Lower leg skin (tissue), 4 donors: ENCODE measurements at regions not wholly inside any gene's neighbourhood (a gene's known extent, or its start where the extent isn't known, plus 50 kb on each side); places are given as distances from the start of the nearest gene placed in this dataset.

Experiments
- DNase-seq, 2 donors: peaks; one replicate each; pipeline ENCODE4 v3.0.0-alpha.2; 2019; ENCODE audit warnings: low spot score in 2 of 2
- H3K4me3 ChIP-seq: fragments of 200-600 bp; sonication (generic); 2 replicates; pipeline ENCODE4 v1.5.1; 2017; ENCODE audit warnings: mild to moderate bottlenecking, low read depth; ENCODE audit not compliant: poor library complexity, severe bottlenecking
- POLR2A ChIP-seq, 2 donors: fragments of 450-650 bp; IDR thresholded peaks; one replicate each; pipeline ENCODE4 v1.6.1; 2016 to 2017; ENCODE audit warnings: antibody characterized with exemption in 2 of 2, mild to moderate bottlenecking in 1 of 2, moderate library complexity in 1 of 2
- WGBS, 2 donors: methylation state at CpG; one replicate each; pipeline ENCODE4 v1.1.5; 2018; 5-methylcytosine and 5-hydroxymethylcytosine counted together
- intact Hi-C: fragments of 100-400 bp; cut with DNase I; formaldehyde crosslinking; loops from one replicate; pipeline ENCODE4 v1.15.0; 2023; ENCODE audit warnings: low total_unique reads
- TF ChIP-seq, protein P1 (sequence below), 3 donors: fragments of 450-650 bp; IDR thresholded peaks; one replicate each; pipeline ENCODE4 v1.5.1; 2016; ENCODE audit warnings: antibody characterized with exemption in 3 of 3, mild to moderate bottlenecking in 3 of 3, moderate library complexity in 2 of 3

DNA sequence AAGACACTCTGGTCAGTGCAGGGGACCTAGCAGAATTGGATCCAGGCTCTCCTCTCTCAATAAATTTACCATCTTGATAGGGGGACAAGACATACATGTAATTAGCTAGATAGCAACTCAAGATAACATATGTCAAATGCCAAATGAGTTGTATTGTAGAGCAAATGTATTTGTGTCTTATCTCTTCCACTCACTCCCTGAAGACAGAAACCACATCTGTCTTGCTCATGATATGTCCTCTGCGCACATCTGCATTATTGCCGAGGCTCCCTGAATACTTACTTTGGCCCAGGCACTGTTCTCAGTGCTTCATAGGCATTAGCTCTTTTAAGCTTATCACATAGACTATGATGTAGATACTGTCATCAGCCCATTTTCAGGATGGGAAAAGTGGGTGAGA lies 122.9 kb upstream of the GATA6 start:
- 83 to 93% methylated on average over 2 of the region's 2 CpGs for WGBS, 2 donors
- TF ChIP-seq POLR2A (IDR thresholded peaks at IDR 0.05) = no peak
- TF ChIP-seq, protein P1, sequence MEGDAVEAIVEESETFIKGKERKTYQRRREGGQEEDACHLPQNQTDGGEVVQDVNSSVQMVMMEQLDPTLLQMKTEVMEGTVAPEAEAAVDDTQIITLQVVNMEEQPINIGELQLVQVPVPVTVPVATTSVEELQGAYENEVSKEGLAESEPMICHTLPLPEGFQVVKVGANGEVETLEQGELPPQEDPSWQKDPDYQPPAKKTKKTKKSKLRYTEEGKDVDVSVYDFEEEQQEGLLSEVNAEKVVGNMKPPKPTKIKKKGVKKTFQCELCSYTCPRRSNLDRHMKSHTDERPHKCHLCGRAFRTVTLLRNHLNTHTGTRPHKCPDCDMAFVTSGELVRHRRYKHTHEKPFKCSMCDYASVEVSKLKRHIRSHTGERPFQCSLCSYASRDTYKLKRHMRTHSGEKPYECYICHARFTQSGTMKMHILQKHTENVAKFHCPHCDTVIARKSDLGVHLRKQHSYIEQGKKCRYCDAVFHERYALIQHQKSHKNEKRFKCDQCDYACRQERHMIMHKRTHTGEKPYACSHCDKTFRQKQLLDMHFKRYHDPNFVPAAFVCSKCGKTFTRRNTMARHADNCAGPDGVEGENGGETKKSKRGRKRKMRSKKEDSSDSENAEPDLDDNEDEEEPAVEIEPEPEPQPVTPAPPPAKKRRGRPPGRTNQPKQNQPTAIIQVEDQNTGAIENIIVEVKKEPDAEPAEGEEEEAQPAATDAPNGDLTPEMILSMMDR (IDR thresholded peaks at IDR 0.05) = no peak
- no peak for DNase-seq
- no peak overlapping the region for H3K4me3 ChIP-seq
- intact Hi-C loops = no loop called here

DNA sequence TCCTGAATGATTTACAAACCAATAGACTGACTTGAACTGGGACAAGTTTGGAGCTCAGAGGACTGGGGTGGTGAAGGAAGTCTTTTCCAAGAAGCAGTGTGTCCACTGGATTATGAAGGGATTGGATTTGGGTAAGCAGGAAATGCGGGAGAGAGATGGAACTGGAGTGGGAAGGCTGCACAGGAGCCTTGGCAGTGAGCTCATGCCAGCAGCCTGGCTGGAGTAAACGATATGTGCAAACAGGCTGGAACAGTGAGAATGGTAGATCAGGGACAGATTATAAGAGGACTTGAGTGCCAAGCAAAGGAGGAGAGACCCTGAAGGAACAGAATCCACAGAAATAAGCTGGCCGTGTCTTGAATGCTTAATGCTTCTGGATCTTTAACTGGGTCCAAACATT lies 121.9 kb upstream of the GATA6 start:
- intact Hi-C loops = no loop called here
- no peak for TF ChIP-seq POLR2A (IDR thresholded peaks at IDR 0.05)
- TF ChIP-seq, protein P1 (IDR thresholded peaks at IDR 0.05) = no peak
- H3K4me3 ChIP-seq = no peak overlapping the region
- 58 to 67% methylated on average over 3 of the region's 3 CpGs for WGBS, 2 donors
- DNase-seq = no peak

DNA sequence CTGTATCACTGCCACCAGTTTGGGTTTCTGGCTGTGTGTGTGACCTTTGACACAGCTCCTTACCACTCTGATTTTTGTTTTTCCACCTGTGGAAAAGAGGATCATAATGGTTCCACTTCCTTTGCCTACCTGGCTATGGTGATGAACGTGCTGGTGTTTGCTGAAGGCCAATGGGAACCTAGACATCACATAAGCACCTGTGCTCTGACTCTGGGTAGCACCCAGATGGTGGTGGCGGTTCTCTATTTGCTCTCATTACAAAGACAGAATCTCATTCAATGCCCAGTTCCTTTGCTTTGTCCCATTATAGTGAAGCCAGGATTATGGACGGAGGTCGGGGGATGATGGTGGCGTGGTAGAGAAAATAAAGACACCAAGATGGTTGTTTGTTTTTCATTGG lies 121.2 kb upstream of the GATA6 start:
- TF ChIP-seq POLR2A (IDR thresholded peaks at IDR 0.05) = no peak
- TF ChIP-seq, protein P1 (IDR thresholded peaks at IDR 0.05) = no peak
- no peak for DNase-seq
- WGBS, 2 donors = 90 to 91% methylated on average over 5 of the region's 5 CpGs
- intact Hi-C loops = no loop called here
- no peak overlapping the region for H3K4me3 ChIP-seq

DNA sequence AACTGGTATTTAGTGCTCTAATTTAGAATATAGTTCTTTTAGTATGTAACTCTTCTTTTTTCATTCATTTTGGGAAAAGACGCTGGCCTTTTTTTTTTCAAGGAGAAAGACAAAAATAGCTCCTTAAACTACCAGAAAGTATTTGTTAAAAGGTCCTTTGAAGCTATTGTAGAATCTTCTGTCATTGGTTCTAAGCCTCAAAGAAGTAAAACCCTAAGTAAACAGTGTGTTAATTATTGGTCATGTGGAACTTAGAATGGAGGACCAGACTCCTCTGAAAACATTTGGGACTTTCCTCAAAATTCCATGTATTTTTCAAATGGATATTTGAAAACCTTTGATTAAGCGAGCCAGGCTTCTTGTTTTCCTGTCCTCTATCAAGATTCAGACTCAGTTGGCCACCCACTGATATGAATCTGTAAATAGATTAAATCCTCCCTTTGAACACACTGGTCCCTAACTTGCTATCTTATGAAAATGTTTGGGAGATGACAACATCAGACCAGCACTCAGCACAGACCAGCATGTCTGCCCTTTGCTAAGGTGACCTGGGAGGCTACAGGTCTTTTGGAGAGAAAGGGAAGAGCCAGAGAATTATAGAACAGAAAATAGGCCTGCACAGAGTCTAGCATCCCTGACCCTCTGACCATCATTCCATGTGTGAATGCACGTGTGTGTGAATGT lies 120.3 kb upstream of the GATA6 start:
- no peak for TF ChIP-seq POLR2A (IDR thresholded peaks at IDR 0.05)
- TF ChIP-seq, protein P1 (IDR thresholded peaks at IDR 0.05) = no peak
- 80 to 85% methylated on average over 3 of the region's 3 CpGs for WGBS, 2 donors
- intact Hi-C loops = no loop called here
- no peak overlapping the region for H3K4me3 ChIP-seq
- no peak for DNase-seq

DNA sequence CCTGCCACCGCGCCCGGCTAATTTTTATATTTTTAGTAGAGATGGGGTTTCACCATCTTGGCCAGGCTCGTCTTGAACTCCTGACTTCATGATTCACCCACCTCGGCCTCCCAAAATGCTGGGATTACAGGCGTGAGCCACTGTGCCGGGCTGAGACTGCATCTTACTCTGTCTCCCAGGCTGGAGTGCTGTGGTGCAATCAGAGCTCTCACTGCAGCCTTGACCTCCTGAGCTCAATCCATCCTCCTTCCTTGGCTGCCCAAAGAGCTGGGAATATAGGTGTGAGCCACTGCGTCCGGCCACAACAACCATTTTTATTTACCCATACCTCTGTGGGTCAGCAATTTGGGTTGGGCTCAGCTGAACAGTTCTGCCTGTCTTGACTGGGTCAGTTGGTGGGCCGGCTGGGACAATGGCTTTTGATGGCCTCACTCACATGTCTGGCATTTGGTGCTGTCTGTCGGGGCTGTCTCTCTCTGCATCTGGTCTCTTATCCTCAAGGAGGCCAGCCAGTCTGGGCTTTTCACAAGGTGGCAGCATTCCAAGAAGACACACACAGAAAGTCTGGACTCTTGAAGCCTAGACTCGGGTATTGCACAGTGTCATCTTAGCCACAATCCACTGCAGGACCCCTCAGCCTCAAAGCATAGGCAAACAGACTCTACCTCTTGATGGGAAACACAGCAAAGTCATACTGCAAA lies 116.8 kb upstream of the GATA6 start:
- DNase-seq = no peak
- no peak overlapping the region for H3K4me3 ChIP-seq
- 78 to 87% methylated on average over 12 of the region's 12 CpGs for WGBS, 2 donors
- TF ChIP-seq POLR2A (IDR thresholded peaks at IDR 0.05) = no peak
- TF ChIP-seq, protein P1 (IDR thresholded peaks at IDR 0.05) = no peak
- intact Hi-C loops = loop anchor here (10.0 kb wide), 1 partner anchor 1048 kb away; no protein-coding TSS in a partner anchor
